ENCODE measurements at regions not wholly inside any gene's neighbourhood (a gene's known extent, or its start where the extent isn't known, plus 50 kb on each side); places are given as distances from the start of the nearest gene placed in this dataset.

GRCh38 chr7:156124356-156124755 lies 312.1 kb upstream of the SHH start:
- no peaks in the 10 kb centered on the region for H3K9me3 ChIP-seq (ENCODE audit: control insufficient read depth, low read length)
- no peaks in the 10 kb centered on the region for H3K36me3 ChIP-seq (ENCODE audit: control insufficient read depth in 1 of 2, insufficient read depth in 2 of 2, low read length in 1 of 2)
- intact Hi-C loops (cut with DNase I) = no loop called here
- ATAC-seq (ENCODE audit: low FRiP score) (no peak), DNase-seq (no peak)
- no peaks in the 10 kb centered on the region for H3K4me1 ChIP-seq (ENCODE audit: control insufficient read depth in 1 of 2, insufficient read depth in 2 of 2, low read length in 2 of 2)
- WGBS, 2 donors = 78 to 83% methylated on average over 16 to 18 of the region's 18 CpGs
- H3K4me3 ChIP-seq (ENCODE audit: low read length in 2 of 2) = no peak overlapping the region
- H3K27me3 ChIP-seq (ENCODE audit: control insufficient read depth in 1 of 2, insufficient read depth in 2 of 2, low read length in 1 of 2) = no peaks in the 10 kb centered on the region
- H3K27ac ChIP-seq (ENCODE audit: low read depth in 1 of 2, low read length in 2 of 2) = no peak overlapping the region

- no peak overlapping the region for H3K4me3 ChIP-seq (ENCODE audit: low read length in 2 of 2)
- intact Hi-C loops (cut with DNase I) = no loop called here
- no peak for ATAC-seq (ENCODE audit: low FRiP score)
- WGBS, 2 donors = 92% methylated on average over 25 of the region's 25 CpGs
- no peaks in the 10 kb centered on the region for H3K9me3 ChIP-seq (ENCODE audit: control insufficient read depth, low read length)
- no peak overlapping the region for H3K27ac ChIP-seq (ENCODE audit: low read depth in 1 of 2, low read length in 2 of 2)
- H3K27me3 ChIP-seq (ENCODE audit: control insufficient read depth in 1 of 2, insufficient read depth in 2 of 2, low read length in 1 of 2) = no peaks in the 10 kb centered on the region
- H3K36me3 ChIP-seq (ENCODE audit: control insufficient read depth in 1 of 2, insufficient read depth in 2 of 2, low read length in 1 of 2) = no peaks in the 10 kb centered on the region
- H3K4me1 ChIP-seq (ENCODE audit: control insufficient read depth in 1 of 2, insufficient read depth in 2 of 2, low read length in 2 of 2) = no peaks in the 10 kb centered on the region
- DNase-seq = no peak
Measured at GRCh38 chr7:156123362-156123761, 311.1 kb upstream of the SHH start.

- intact Hi-C loops (cut with DNase I) = no loop called here
- 82 to 85% methylated on average over 23 of the region's 23 CpGs for WGBS, 2 donors
- no peak for ATAC-seq (ENCODE audit: low FRiP score)
Measured at GRCh38 chr7:156122752-156123354, 310.6 kb upstream of the SHH start.

GRCh38 chr7:156121956-156122355 lies 309.7 kb upstream of the SHH start:
- DNase-seq (no peak), ATAC-seq (ENCODE audit: low FRiP score) (no peak)
- H3K27ac ChIP-seq (ENCODE audit: low read depth in 1 of 2, low read length in 2 of 2) = no peak overlapping the region
- H3K4me1 ChIP-seq (ENCODE audit: control insufficient read depth in 1 of 2, insufficient read depth in 2 of 2, low read length in 2 of 2) = no peaks in the 10 kb centered on the region
- no peaks in the 10 kb centered on the region for H3K27me3 ChIP-seq (ENCODE audit: control insufficient read depth in 1 of 2, insufficient read depth in 2 of 2, low read length in 1 of 2)
- intact Hi-C loops (cut with DNase I) = no loop called here
- H3K9me3 ChIP-seq (ENCODE audit: control insufficient read depth, low read length) = no peaks in the 10 kb centered on the region
- no peaks in the 10 kb centered on the region for H3K36me3 ChIP-seq (ENCODE audit: control insufficient read depth in 1 of 2, insufficient read depth in 2 of 2, low read length in 1 of 2)
- no peak overlapping the region for H3K4me3 ChIP-seq (ENCODE audit: low read length in 2 of 2)
- 85 to 88% methylated on average over 17 of the region's 17 CpGs for WGBS, 2 donors

More at GRCh38 chr7:156122752-156123354, 310.6 kb upstream of the SHH start:
- no peaks in the 10 kb centered on the region for H3K27me3 ChIP-seq (ENCODE audit: control insufficient read depth in 1 of 2, insufficient read depth in 2 of 2, low read length in 1 of 2)
- DNase-seq = no peak
- no peaks in the 10 kb centered on the region for H3K4me1 ChIP-seq (ENCODE audit: control insufficient read depth in 1 of 2, insufficient read depth in 2 of 2, low read length in 2 of 2)
- H3K4me3 ChIP-seq (ENCODE audit: low read length in 2 of 2) = no peak overlapping the region
- H3K36me3 ChIP-seq (ENCODE audit: control insufficient read depth in 1 of 2, insufficient read depth in 2 of 2, low read length in 1 of 2) = no peaks in the 10 kb centered on the region
- no peak overlapping the region for H3K27ac ChIP-seq (ENCODE audit: low read depth in 1 of 2, low read length in 2 of 2)
- no peaks in the 10 kb centered on the region for H3K9me3 ChIP-seq (ENCODE audit: control insufficient read depth, low read length)

GRCh38 chr7:156121434-156121833 lies 309.2 kb upstream of the SHH start:
- H3K4me1 ChIP-seq (ENCODE audit: control insufficient read depth in 1 of 2, insufficient read depth in 2 of 2, low read length in 2 of 2) = no peaks in the 10 kb centered on the region
- no peak overlapping the region for H3K4me3 ChIP-seq (ENCODE audit: low read length in 2 of 2)
- intact Hi-C loops (cut with DNase I) = no loop called here
- no peaks in the 10 kb centered on the region for H3K9me3 ChIP-seq (ENCODE audit: control insufficient read depth, low read length)
- WGBS, 2 donors = 81 to 91% methylated on average over 8 to 10 of the region's 10 CpGs
- H3K27me3 ChIP-seq (ENCODE audit: control insufficient read depth in 1 of 2, insufficient read depth in 2 of 2, low read length in 1 of 2) = no peaks in the 10 kb centered on the region
- no peak overlapping the region for H3K27ac ChIP-seq (ENCODE audit: low read depth in 1 of 2, low read length in 2 of 2)
- DNase-seq (no peak), ATAC-seq (ENCODE audit: low FRiP score) (no peak)
- H3K36me3 ChIP-seq (ENCODE audit: control insufficient read depth in 1 of 2, insufficient read depth in 2 of 2, low read length in 1 of 2) = no peaks in the 10 kb centered on the region

- Histone ChIP-seq H3K9me3 (ENCODE audit: control insufficient read depth, low read length) (no peaks in the 10 kb centered on the region), H3K27ac (ENCODE audit: low read depth in 1 of 2, low read length in 2 of 2) (no peak overlapping the region), H3K4me1 (ENCODE audit: control insufficient read depth in 1 of 2, insufficient read depth in 2 of 2, low read length in 2 of 2) (no peaks in the 10 kb centered on the region), H3K36me3 (ENCODE audit: control insufficient read depth in 1 of 2, insufficient read depth in 2 of 2, low read length in 1 of 2) (no peaks in the 10 kb centered on the region), H3K27me3 (ENCODE audit: control insufficient read depth in 1 of 2, insufficient read depth in 2 of 2, low read length in 1 of 2) (no peaks in the 10 kb centered on the region), H3K4me3 (ENCODE audit: low read length in 2 of 2) (no peak overlapping the region)
- ATAC-seq (ENCODE audit: low FRiP score) = no peak
- WGBS, 2 donors = 87 to 89% methylated on average over 17 of the region's 17 CpGs
- DNase-seq = no peak
- intact Hi-C loops (cut with DNase I) = no loop called here
Measured at GRCh38 chr7:156120552-156120951, 308.3 kb upstream of the SHH start.

GRCh38 chr7:156119771-156120170 lies 307.5 kb upstream of the SHH start:
- ATAC-seq (ENCODE audit: low FRiP score) (no peak), DNase-seq (no peak)
- H3K36me3 ChIP-seq (ENCODE audit: control insufficient read depth in 1 of 2, insufficient read depth in 2 of 2, low read length in 1 of 2) = no peaks in the 10 kb centered on the region
- WGBS, 2 donors = 74 to 77% methylated on average over 6 of the region's 6 CpGs
- H3K4me1 ChIP-seq (ENCODE audit: control insufficient read depth in 1 of 2, insufficient read depth in 2 of 2, low read length in 2 of 2) = no peaks in the 10 kb centered on the region
- intact Hi-C loops (cut with DNase I) = no loop called here
- no peak overlapping the region for H3K27ac ChIP-seq (ENCODE audit: low read depth in 1 of 2, low read length in 2 of 2)
- H3K4me3 ChIP-seq (ENCODE audit: low read length in 2 of 2) = no peak overlapping the region
- H3K27me3 ChIP-seq (ENCODE audit: control insufficient read depth in 1 of 2, insufficient read depth in 2 of 2, low read length in 1 of 2) = no peaks in the 10 kb centered on the region
- no peaks in the 10 kb centered on the region for H3K9me3 ChIP-seq (ENCODE audit: control insufficient read depth, low read length)

GRCh38 chr7:156118248-156118645 lies 306.0 kb upstream of the SHH start:
- H3K36me3 ChIP-seq (ENCODE audit: control insufficient read depth in 1 of 2, insufficient read depth in 2 of 2, low read length in 1 of 2) = no peaks in the 10 kb centered on the region
- intact Hi-C loops (cut with DNase I) = no loop called here
- ATAC-seq (ENCODE audit: low FRiP score) = no peak
- 62 to 66% methylated on average over 6 of the region's 6 CpGs for WGBS, 2 donors
- H3K4me1 ChIP-seq (ENCODE audit: control insufficient read depth in 1 of 2, insufficient read depth in 2 of 2, low read length in 2 of 2) = no peaks in the 10 kb centered on the region
- peaks cover 0 to 2% of the 10 kb centered on the region in 2 donors for H3K27me3 ChIP-seq (ENCODE audit: control insufficient read depth in 1 of 2, insufficient read depth in 2 of 2, low read length in 1 of 2)
- H3K27ac ChIP-seq (ENCODE audit: low read depth in 1 of 2, low read length in 2 of 2) = no peak overlapping the region
- H3K9me3 ChIP-seq (ENCODE audit: control insufficient read depth, low read length) = no peaks in the 10 kb centered on the region
- DNase-seq = no peak
- no peak overlapping the region for H3K4me3 ChIP-seq (ENCODE audit: low read length in 2 of 2)

GRCh38 chr7:156117542-156118247 lies 305.4 kb upstream of the SHH start:
- no peak for DNase-seq

More at GRCh38 chr7:156117542-156118247, 305.4 kb upstream of the SHH start:
- Histone ChIP-seq H3K9me3 (ENCODE audit: control insufficient read depth, low read length) (no peaks in the 10 kb centered on the region), H3K4me3 (ENCODE audit: low read length in 2 of 2) (no peak overlapping the region), H3K27me3 (ENCODE audit: control insufficient read depth in 1 of 2, insufficient read depth in 2 of 2, low read length in 1 of 2) (peaks cover 0 to 2% of the 10 kb centered on the region in 2 donors), H3K36me3 (ENCODE audit: control insufficient read depth in 1 of 2, insufficient read depth in 2 of 2, low read length in 1 of 2) (no peaks in the 10 kb centered on the region), H3K4me1 (ENCODE audit: control insufficient read depth in 1 of 2, insufficient read depth in 2 of 2, low read length in 2 of 2) (no peaks in the 10 kb centered on the region), H3K27ac (ENCODE audit: low read depth in 1 of 2, low read length in 2 of 2) (no peak overlapping the region)
- ATAC-seq (ENCODE audit: low FRiP score) = no peak
- 77 to 80% methylated on average over 8 of the region's 8 CpGs for WGBS, 2 donors
- intact Hi-C loops (cut with DNase I) = no loop called here
